Mesendoderm (in vitro differentiated cells): ENCODE measurements at regions not wholly inside any gene's neighbourhood (a gene's known extent, or its start where the extent isn't known, plus 50 kb on each side); places are given as distances from the start of the nearest gene placed in this dataset.
"Not testable (repeated sequence)": the region's sequence is repeated elsewhere in the genome, so short reads cannot be mapped to it uniquely, and the experiment has no call there.

Experiments used
- DNase-seq: peaks from one replicate; pipeline ENCODE4 v3.0.0; 2013
- H2AK5ac ChIP-seq: 2 replicates; pipeline ENCODE4 v1.6.1; 2013; ENCODE audit warnings: low read length, inconsistent platforms
- H2BK120ac ChIP-seq: 2 replicates; pipeline ENCODE4 v1.6.1; 2013; ENCODE audit warnings: low read depth, mild to moderate bottlenecking, low read length, moderate library complexity, mixed read lengths
- H2BK15ac ChIP-seq: replicated peaks from 2 replicates; pipeline ENCODE4 v1.6.1; 2013; ENCODE audit warnings: low read depth, mild to moderate bottlenecking, moderate library complexity
- H2BK5ac ChIP-seq: 2 replicates; pipeline ENCODE4 v1.6.1; 2013; ENCODE audit warnings: low read length, inconsistent platforms
- H3K18ac ChIP-seq: 2 replicates; pipeline ENCODE4 v1.6.1; 2013; ENCODE audit warnings: mild to moderate bottlenecking, low read length, mixed read lengths
- H3K23ac ChIP-seq: one replicate; pipeline ENCODE4 v1.6.1; 2013; ENCODE audit warnings: low read length
- H3K27ac ChIP-seq: 2 replicates; pipeline ENCODE4 v1.5.1; 2013; ENCODE audit warnings: low read depth, mild to moderate bottlenecking, inconsistent platforms, low read length, moderate library complexity
- H3K27me3 ChIP-seq: 2 replicates; pipeline ENCODE4 v1.6.1; 2013; ENCODE audit warnings: low read length, control low read depth, mild to moderate bottlenecking, inconsistent platforms; ENCODE audit not compliant: insufficient read depth, poor library complexity
- H3K36me3 ChIP-seq: 2 replicates; pipeline ENCODE4 v1.6.1; 2013; ENCODE audit warnings: low read length, inconsistent platforms; ENCODE audit not compliant: control insufficient read depth, insufficient read depth
- H3K4ac ChIP-seq: one replicate; pipeline ENCODE4 v1.6.1; 2013; ENCODE audit warnings: low read depth, mild to moderate bottlenecking, low read length, moderate library complexity
- H3K4me1 ChIP-seq: 2 replicates; pipeline ENCODE4 v1.6.1; 2013; ENCODE audit warnings: low read depth, low read length, inconsistent platforms; ENCODE audit not compliant: control insufficient read depth
- H3K4me2 ChIP-seq: 2 replicates; pipeline ENCODE4 v1.6.1; 2013; ENCODE audit warnings: low read length
- H3K4me3 ChIP-seq: 2 replicates; pipeline ENCODE4 v1.5.1; 2013; ENCODE audit warnings: mild to moderate bottlenecking, low read length
- H3K56ac ChIP-seq: one replicate; pipeline ENCODE4 v1.6.1; 2013; ENCODE audit warnings: low read length
- H3K79me1 ChIP-seq: 2 replicates; pipeline ENCODE4 v1.6.1; 2013; ENCODE audit warnings: low read length, inconsistent platforms
- H3K79me2 ChIP-seq: 2 replicates; pipeline ENCODE4 v1.6.1; 2013; ENCODE audit warnings: mild to moderate bottlenecking, low read length; ENCODE audit not compliant: control insufficient read depth, insufficient read depth
- H3K9ac ChIP-seq: 2 replicates; pipeline ENCODE4 v1.6.1; 2013; ENCODE audit warnings: low read length, inconsistent platforms
- H4K5ac ChIP-seq: one replicate; pipeline ENCODE4 v1.6.1; 2013; ENCODE audit warnings: low read length
- H4K8ac ChIP-seq: one replicate; pipeline ENCODE4 v1.6.1; 2013; ENCODE audit warnings: low read depth, mild to moderate bottlenecking, control low read depth, low read length, moderate library complexity
- WGBS: extraction: QIAGEN DNeasy Blood & Tissue Kit; methylation state at CpG from one replicate; pipeline ENCODE4 v1.1.7; 2013; ENCODE audit warnings: low lambda C conversion rate, missing lambda C conversion rate; ENCODE audit not compliant: insufficient coverage; ENCODE audit errors: extremely low coverage; 5-methylcytosine and 5-hydroxymethylcytosine counted together

DNA sequence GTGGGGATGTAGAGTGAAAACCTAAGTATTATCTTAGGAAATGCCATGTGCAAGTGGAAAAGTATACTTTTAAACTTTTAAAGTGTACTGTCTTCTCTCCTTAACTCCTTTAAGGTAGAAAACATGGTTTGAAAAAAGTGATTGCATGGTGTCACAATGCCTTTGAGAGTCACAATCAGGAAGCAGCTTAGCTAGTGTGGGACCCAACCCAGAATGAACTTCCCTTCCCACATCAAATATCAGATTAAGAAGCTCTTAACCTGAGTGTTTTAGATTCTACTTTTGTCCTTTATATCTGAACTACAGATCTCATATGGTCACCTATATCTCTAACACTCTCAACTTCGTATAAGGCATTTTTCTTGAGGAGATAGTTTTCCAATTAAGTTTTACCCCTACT lies 266.6 kb downstream of the KDM5D start:
- no peak overlapping the region for H2BK5ac ChIP-seq

DNA sequence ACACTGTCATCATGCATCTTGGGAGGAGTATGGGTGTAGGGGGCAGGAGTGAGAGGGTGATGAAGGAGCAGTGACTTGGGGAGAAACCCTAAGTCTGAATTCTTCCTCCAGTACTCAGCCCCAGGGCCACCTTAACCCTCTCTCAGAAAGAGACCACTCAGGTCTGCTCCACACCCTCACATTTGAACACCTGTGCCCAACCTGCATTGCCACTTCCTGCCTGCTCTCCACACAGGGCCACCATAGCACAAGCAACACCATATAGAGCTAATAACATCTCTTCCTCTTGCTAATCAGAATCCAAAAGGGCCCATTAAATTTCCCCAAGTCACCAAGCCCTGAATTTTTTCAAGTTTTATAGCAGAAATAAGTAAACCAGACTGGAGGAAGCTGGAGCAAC lies 278.7 kb downstream of the KDM5D start:
- H3K79me1 ChIP-seq, result no peaks in the 10 kb centered on the region
- H3K4me1 ChIP-seq, result no peaks in the 10 kb centered on the region
- no peak overlapping the region for H2AK5ac ChIP-seq
- H2BK120ac ChIP-seq, result no peak overlapping the region
- no peak overlapping the region for H4K5ac ChIP-seq
- no peak overlapping the region for H3K23ac ChIP-seq
- no peaks in the 10 kb centered on the region for H3K79me2 ChIP-seq
- H3K18ac ChIP-seq, result no peak overlapping the region
- H3K27me3 ChIP-seq, result no peaks in the 10 kb centered on the region
- H3K36me3 ChIP-seq, result no peaks in the 10 kb centered on the region
- H3K9ac ChIP-seq, result no peak overlapping the region
- no peak overlapping the region for H4K8ac ChIP-seq
- no peak for DNase-seq
- H3K4ac ChIP-seq, result no peak overlapping the region
- no peak overlapping the region for H3K27ac ChIP-seq
- no peak overlapping the region for H2BK5ac ChIP-seq
- no peak overlapping the region for H3K4me3 ChIP-seq
- no peak overlapping the region for H3K4me2 ChIP-seq
- H2BK15ac ChIP-seq, result no peak overlapping the region
- H3K56ac ChIP-seq, result no peak overlapping the region

More for the DNA sequence above, 266.6 kb downstream of the KDM5D start:
- H3K79me1 ChIP-seq, result no peaks in the 10 kb centered on the region
- no peak overlapping the region for H2BK120ac ChIP-seq
- no peak overlapping the region for H3K4me3 ChIP-seq
- no peak overlapping the region for H3K9ac ChIP-seq
- no peak overlapping the region for H2AK5ac ChIP-seq
- no peak overlapping the region for H3K56ac ChIP-seq
- H2BK15ac ChIP-seq, result no peak overlapping the region
- no peak overlapping the region for H4K5ac ChIP-seq
- no peaks in the 10 kb centered on the region for H3K36me3 ChIP-seq
- H3K27ac ChIP-seq, result no peak overlapping the region
- no peak overlapping the region for H3K23ac ChIP-seq
- DNase-seq, result no peak
- H3K79me2 ChIP-seq, result no peaks in the 10 kb centered on the region
- no CpG with 5 or more reads among the region's 1 CpG for WGBS
- no peak overlapping the region for H3K4me2 ChIP-seq
- no peak overlapping the region for H3K4ac ChIP-seq
- H3K18ac ChIP-seq, result no peak overlapping the region
- no peaks in the 10 kb centered on the region for H3K4me1 ChIP-seq
- H4K8ac ChIP-seq, result no peak overlapping the region
- no peaks in the 10 kb centered on the region for H3K27me3 ChIP-seq

- H2AK5ac ChIP-seq, result no peak overlapping the region
- H4K5ac ChIP-seq, result no peak overlapping the region
- H2BK120ac ChIP-seq, result no peak overlapping the region
- no peak for DNase-seq
- no peaks in the 10 kb centered on the region for H3K27me3 ChIP-seq
- H3K4me2 ChIP-seq, result no peak overlapping the region
- no peak overlapping the region for H3K56ac ChIP-seq
- no peaks in the 10 kb centered on the region for H3K79me1 ChIP-seq
- H2BK15ac ChIP-seq, result no peak overlapping the region
- no peak overlapping the region for H4K8ac ChIP-seq
- H3K36me3 ChIP-seq, result no peaks in the 10 kb centered on the region
- H2BK5ac ChIP-seq, result no peak overlapping the region
- H3K79me2 ChIP-seq, result no peaks in the 10 kb centered on the region
- no peaks in the 10 kb centered on the region for H3K4me1 ChIP-seq
- H3K18ac ChIP-seq, result no peak overlapping the region
- no peak overlapping the region for H3K27ac ChIP-seq
- no peak overlapping the region for H3K4me3 ChIP-seq
- no peak overlapping the region for H3K4ac ChIP-seq
- no peak overlapping the region for H3K9ac ChIP-seq
- no peak overlapping the region for H3K23ac ChIP-seq
These were observed 287.6 kb downstream of the KDM5D start for GRCh38 chrY:19456855-19457448.

DNA sequence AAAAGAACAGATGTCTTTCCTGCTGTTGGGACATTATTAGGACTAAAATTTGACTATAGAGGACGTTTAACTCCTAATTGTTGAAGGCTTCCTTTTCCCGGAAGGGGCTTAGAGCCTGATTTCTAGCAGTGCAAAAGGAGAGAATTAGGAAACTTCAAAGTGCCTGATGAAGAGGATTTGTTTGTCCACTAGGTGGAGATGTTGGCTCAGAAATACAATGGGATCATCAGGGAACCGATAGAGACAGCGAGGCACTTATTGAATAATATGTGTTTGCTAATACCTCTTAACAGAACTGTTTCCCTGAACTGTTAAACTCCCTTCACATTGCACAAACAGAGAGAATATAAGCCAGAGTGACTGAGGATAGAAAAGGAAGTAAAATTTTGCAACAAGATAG lies 311.5 kb downstream of the KDM5D start:
- Histone ChIP-seq H3K79me1 (no peaks in the 10 kb centered on the region), H2BK5ac (no peak overlapping the region), H4K8ac (no peak overlapping the region), H3K4me3 (no peak overlapping the region), H3K9ac (no peak overlapping the region), H3K23ac (no peak overlapping the region), H3K79me2 (no peaks in the 10 kb centered on the region), H4K5ac (no peak overlapping the region), H3K36me3 (no peaks in the 10 kb centered on the region), H3K4ac (no peak overlapping the region), H2AK5ac (no peak overlapping the region), H3K18ac (no peak overlapping the region), H3K27ac (no peak overlapping the region), H3K27me3 (no peaks in the 10 kb centered on the region), H3K56ac (no peak overlapping the region), H3K4me2 (no peak overlapping the region), H2BK120ac (no peak overlapping the region), H2BK15ac (no peak overlapping the region), H3K4me1 (no peaks in the 10 kb centered on the region)
- WGBS, result no CpG with 5 or more reads among the region's 4 CpGs
- DNase-seq, result peak; percentile 57

- H3K79me2 ChIP-seq, result no peaks in the 10 kb centered on the region
- no peak overlapping the region for H2AK5ac ChIP-seq
- no peak overlapping the region for H4K5ac ChIP-seq
- no peaks in the 10 kb centered on the region for H3K79me1 ChIP-seq
- no peak overlapping the region for H3K18ac ChIP-seq
- no peak overlapping the region for H4K8ac ChIP-seq
- H3K23ac ChIP-seq, result no peak overlapping the region
- DNase-seq, result peak; percentile 27
- no peak overlapping the region for H2BK15ac ChIP-seq
- no peak overlapping the region for H3K4me3 ChIP-seq
- H2BK5ac ChIP-seq, result no peak overlapping the region
- no peak overlapping the region for H3K27ac ChIP-seq
- no peaks in the 10 kb centered on the region for H3K4me1 ChIP-seq
- H3K4me2 ChIP-seq, result no peak overlapping the region
- H3K56ac ChIP-seq, result no peak overlapping the region
- H3K27me3 ChIP-seq, result no peaks in the 10 kb centered on the region
- no peak overlapping the region for H2BK120ac ChIP-seq
- no peak overlapping the region for H3K9ac ChIP-seq
- H3K4ac ChIP-seq, result no peak overlapping the region
- no peaks in the 10 kb centered on the region for H3K36me3 ChIP-seq
These were observed 316.6 kb downstream of the KDM5D start for GRCh38 chrY:19427736-19428518.

DNA sequence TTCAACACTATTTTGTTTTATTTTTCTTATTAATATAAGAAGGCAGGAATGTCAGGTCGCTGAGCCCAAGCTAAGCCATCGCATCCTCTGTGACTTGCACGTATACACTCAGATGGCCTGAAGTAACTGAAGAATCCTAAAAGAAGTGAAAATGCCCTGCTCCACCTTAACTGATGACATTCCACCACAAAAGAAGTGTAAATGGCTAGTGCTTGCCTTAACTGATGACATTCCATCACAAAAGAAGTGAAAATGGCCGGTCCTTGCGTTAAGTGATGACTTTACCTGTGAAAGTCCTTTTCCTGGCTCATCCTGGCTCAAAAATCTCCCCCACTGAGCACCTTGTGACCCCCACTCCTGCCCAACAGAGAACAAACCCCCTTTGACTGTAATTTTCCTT lies 317.3 kb downstream of the KDM5D start:
- H4K8ac ChIP-seq, H3K4me1 ChIP-seq, H3K79me1 ChIP-seq, H2BK15ac ChIP-seq, H3K27me3 ChIP-seq, H2BK120ac ChIP-seq, H3K36me3 ChIP-seq, H2BK5ac ChIP-seq, H2AK5ac ChIP-seq, H3K9ac ChIP-seq, H3K23ac ChIP-seq, H3K4me2 ChIP-seq, H3K4ac ChIP-seq, H3K79me2 ChIP-seq, H3K56ac ChIP-seq, H3K4me3 ChIP-seq, H3K27ac ChIP-seq, H4K5ac ChIP-seq, H3K18ac ChIP-seq: not testable (repeated sequence)
- WGBS, result no CpG with 5 or more reads among the region's 5 CpGs
- DNase-seq, result peak; percentile 32
